ENCODE measurements at regions not wholly inside any gene's neighbourhood (a gene's known extent, or its start where the extent isn't known, plus 50 kb on each side); places are given as distances from the start of the nearest gene placed in this dataset.

- no peak for TF ChIP-seq CTCF (IDR thresholded peaks at IDR 0.05)
- no peak overlapping the region for H3K9ac ChIP-seq (ENCODE audit: insufficient read depth, low read length, poor library complexity, severe bottlenecking)
- DNase-seq = no peak
- Mint-ChIP-seq H3K4me1 (peaks cover 10% of the 10 kb centered on the region), H3K9me3 (peaks cover 0 to 4% (median 0%) of the 10 kb centered on the region in 7 donors), H3K4me3 (peak overlapping the region in 1 of 2 donors; percentile 44), H3K27me3 (ENCODE audit: low read depth in 3 of 3) (peaks cover 30 to 50% (median 43%) of the 10 kb centered on the region in 3 donors), H3K27ac (no peak overlapping the region), H3K36me3 (peaks cover 0 to 1% of the 10 kb centered on the region in 2 donors)
- H3K79me2 ChIP-seq (ENCODE audit: insufficient read depth, low read length) = no peaks in the 10 kb centered on the region
- 90% methylated on average over 2 of the region's 2 CpGs for WGBS (ENCODE audit: insufficient coverage)
- H3K4me1 ChIP-seq (ENCODE audit: control insufficient read depth in 1 of 2, insufficient read depth in 2 of 2, low read length in 2 of 2) = peaks cover 0 to 8% of the 10 kb centered on the region in 2 donors
- H4K20me1 ChIP-seq (ENCODE audit: insufficient read depth, low read length) = no peaks in the 10 kb centered on the region
- H3K27me3 ChIP-seq (ENCODE audit: control insufficient read depth in 2 of 2, insufficient read depth in 2 of 2, low read length in 2 of 2) = peaks cover 20 to 25% of the 10 kb centered on the region in 2 donors
- no peak overlapping the region for H2AFZ ChIP-seq (ENCODE audit: insufficient read depth, low read depth, low read length, poor library complexity, severe bottlenecking)
- H3K27ac ChIP-seq (ENCODE audit: low read depth in 1 of 2, low read length in 2 of 2) = no peak overlapping the region
- intact Hi-C loops (cut with micrococcal nuclease) = loop anchor here (5.0 kb wide), 1 partner anchor 1415 kb away; no protein-coding TSS in a partner anchor
- no peak overlapping the region for H3K4me2 ChIP-seq (replicated peaks; ENCODE audit: extremely low read depth, low read length, poor library complexity, severe bottlenecking)
- no peaks in the 10 kb centered on the region for H3K36me3 ChIP-seq (replicated peaks in 1 of 2; ENCODE audit: control insufficient read depth in 1 of 2, insufficient read depth in 2 of 2, low read length in 2 of 2)
- H3K4me3 ChIP-seq (replicated peaks in 1 of 3; ENCODE audit: low read depth in 2 of 3, low read length in 3 of 3) = no peak overlapping the region
- no peaks in the 10 kb centered on the region for H3K9me3 ChIP-seq (replicated peaks in 1 of 2; ENCODE audit: control insufficient read depth in 1 of 2, insufficient read depth in 1 of 2, low read length in 2 of 2)
Observed at GRCh38 chr2:136422512-136422911, 304.6 kb upstream of the CXCR4 start.

- H3K9me3 ChIP-seq (replicated peaks in 1 of 2; ENCODE audit: control insufficient read depth in 1 of 2, insufficient read depth in 1 of 2, low read length in 2 of 2) = no peaks in the 10 kb centered on the region
- Mint-ChIP-seq H3K9me3 (peaks cover 0 to 4% (median 0%) of the 10 kb centered on the region in 7 donors), H3K27ac (no peak overlapping the region), H3K36me3 (peaks cover 0 to 1% of the 10 kb centered on the region in 2 donors), H3K4me3 (no peak overlapping the region), H3K27me3 (ENCODE audit: low read depth in 3 of 3) (peaks cover 29 to 49% (median 43%) of the 10 kb centered on the region in 3 donors), H3K4me1 (peaks cover 10% of the 10 kb centered on the region)
- H3K9ac ChIP-seq (ENCODE audit: insufficient read depth, low read length, poor library complexity, severe bottlenecking) = no peak overlapping the region
- H3K4me2 ChIP-seq (replicated peaks; ENCODE audit: extremely low read depth, low read length, poor library complexity, severe bottlenecking) = no peak overlapping the region
- H2AFZ ChIP-seq (ENCODE audit: insufficient read depth, low read depth, low read length, poor library complexity, severe bottlenecking) = no peak overlapping the region
- H3K36me3 ChIP-seq (replicated peaks in 1 of 2; ENCODE audit: control insufficient read depth in 1 of 2, insufficient read depth in 2 of 2, low read length in 2 of 2) = no peaks in the 10 kb centered on the region
- H3K4me1 ChIP-seq (ENCODE audit: control insufficient read depth in 1 of 2, insufficient read depth in 2 of 2, low read length in 2 of 2) = peaks cover 0 to 8% of the 10 kb centered on the region in 2 donors
- no peak overlapping the region for H3K4me3 ChIP-seq (replicated peaks in 1 of 3; ENCODE audit: low read depth in 2 of 3, low read length in 3 of 3)
- no peak for DNase-seq
- WGBS (ENCODE audit: insufficient coverage) = 90% methylated on average over 2 of the region's 6 CpGs
- H3K79me2 ChIP-seq (ENCODE audit: insufficient read depth, low read length) = no peaks in the 10 kb centered on the region
- no peak for TF ChIP-seq CTCF (IDR thresholded peaks at IDR 0.05)
- no peaks in the 10 kb centered on the region for H4K20me1 ChIP-seq (ENCODE audit: insufficient read depth, low read length)
- peaks cover 15 to 16% of the 10 kb centered on the region in 2 donors for H3K27me3 ChIP-seq (ENCODE audit: control insufficient read depth in 2 of 2, insufficient read depth in 2 of 2, low read length in 2 of 2)
- intact Hi-C loops (cut with micrococcal nuclease) = loop anchor here (5.0 kb wide), 1 partner anchor 1417 kb away; no protein-coding TSS in a partner anchor
- H3K27ac ChIP-seq (ENCODE audit: low read depth in 1 of 2, low read length in 2 of 2) = no peak overlapping the region
Observed at GRCh38 chr2:136420346-136420745, 302.4 kb upstream of the CXCR4 start.
